ENCODE measurements at regions not wholly inside any gene's neighbourhood (a gene's known extent, or its start where the extent isn't known, plus 50 kb on each side); places are given as distances from the start of the nearest gene placed in this dataset.

DNA sequence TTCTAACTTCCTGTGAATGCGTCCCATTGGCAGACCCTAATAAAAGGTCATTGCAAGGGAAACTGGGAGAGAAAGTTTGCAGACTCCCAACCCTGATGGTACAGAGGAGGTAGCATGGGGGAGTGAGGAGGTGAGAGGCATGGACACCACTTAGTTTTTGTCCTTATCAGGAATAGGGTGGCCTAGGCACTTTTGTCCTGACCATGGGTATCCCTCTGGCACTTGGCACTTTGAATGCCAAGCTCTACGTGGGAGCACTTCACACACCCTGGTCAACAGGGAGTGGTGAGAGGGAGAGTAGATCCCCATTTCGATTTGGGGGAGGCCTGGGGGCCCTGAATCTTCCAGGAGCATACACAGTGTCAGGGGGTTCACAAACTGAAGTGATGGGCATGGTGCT, 75.6 kb upstream of the SH3PXD2B start:
- TF ChIP-seq, protein P1, sequence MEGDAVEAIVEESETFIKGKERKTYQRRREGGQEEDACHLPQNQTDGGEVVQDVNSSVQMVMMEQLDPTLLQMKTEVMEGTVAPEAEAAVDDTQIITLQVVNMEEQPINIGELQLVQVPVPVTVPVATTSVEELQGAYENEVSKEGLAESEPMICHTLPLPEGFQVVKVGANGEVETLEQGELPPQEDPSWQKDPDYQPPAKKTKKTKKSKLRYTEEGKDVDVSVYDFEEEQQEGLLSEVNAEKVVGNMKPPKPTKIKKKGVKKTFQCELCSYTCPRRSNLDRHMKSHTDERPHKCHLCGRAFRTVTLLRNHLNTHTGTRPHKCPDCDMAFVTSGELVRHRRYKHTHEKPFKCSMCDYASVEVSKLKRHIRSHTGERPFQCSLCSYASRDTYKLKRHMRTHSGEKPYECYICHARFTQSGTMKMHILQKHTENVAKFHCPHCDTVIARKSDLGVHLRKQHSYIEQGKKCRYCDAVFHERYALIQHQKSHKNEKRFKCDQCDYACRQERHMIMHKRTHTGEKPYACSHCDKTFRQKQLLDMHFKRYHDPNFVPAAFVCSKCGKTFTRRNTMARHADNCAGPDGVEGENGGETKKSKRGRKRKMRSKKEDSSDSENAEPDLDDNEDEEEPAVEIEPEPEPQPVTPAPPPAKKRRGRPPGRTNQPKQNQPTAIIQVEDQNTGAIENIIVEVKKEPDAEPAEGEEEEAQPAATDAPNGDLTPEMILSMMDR (conservative IDR thresholded peaks at IDR 0.05; ENCODE audit: low read depth, low read length): no peak
- DNase-seq (ENCODE audit: low read depth): no peak
- no peak overlapping the region for H3K4me3 ChIP-seq (ENCODE audit: low read length)

DNA sequence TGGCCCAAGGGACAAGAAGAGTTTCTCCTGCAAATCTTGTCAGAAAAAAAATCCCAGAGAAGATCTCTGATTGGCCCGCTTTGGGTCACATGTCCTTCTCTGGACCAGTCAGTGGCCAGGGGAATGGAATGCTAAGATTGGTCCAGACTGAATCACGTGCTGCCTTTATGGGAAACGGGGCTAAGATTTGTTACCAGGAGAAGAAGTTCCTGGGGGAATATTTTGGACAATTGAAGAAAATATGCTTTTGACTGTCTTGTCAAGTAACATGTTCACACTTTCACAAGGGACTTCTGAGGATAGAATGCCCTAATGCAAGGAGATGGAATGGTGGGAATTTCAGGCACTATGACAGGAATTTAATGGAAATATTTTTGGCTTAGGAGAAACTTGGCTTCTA, 74.1 kb upstream of the SH3PXD2B start:
- TF ChIP-seq, protein P1 (conservative IDR thresholded peaks at IDR 0.05; ENCODE audit: low read depth, low read length): no peak

DNA sequence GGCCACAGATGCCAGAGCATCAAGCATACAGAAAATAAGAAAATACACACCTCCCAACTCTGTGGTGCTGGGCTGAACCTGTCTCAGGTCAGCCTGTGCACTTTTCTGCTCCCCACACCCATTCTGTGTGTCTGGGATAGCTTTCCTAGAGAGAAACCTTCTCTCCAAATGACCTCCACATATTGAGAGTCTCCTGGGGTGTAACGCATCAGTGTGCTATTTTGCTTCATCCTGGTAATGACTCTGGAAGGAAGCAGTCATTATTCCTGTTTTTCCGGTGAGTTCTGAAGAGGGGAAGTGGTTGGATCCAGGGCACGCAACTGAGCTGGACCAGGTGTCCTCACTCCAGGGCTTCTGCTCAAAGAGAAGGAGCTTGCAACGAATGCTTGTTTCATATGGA, 73.2 kb upstream of the SH3PXD2B start:
- DNase-seq (ENCODE audit: low read depth): no peak
- TF ChIP-seq, protein P1 (conservative IDR thresholded peaks at IDR 0.05; ENCODE audit: low read depth, low read length): no peak
- no peak overlapping the region for H3K4me3 ChIP-seq (ENCODE audit: low read length)

More for the DNA sequence above, 74.1 kb upstream of the SH3PXD2B start:
- DNase-seq (ENCODE audit: low read depth): no peak
- H3K4me3 ChIP-seq (ENCODE audit: low read length): no peak overlapping the region

DNA sequence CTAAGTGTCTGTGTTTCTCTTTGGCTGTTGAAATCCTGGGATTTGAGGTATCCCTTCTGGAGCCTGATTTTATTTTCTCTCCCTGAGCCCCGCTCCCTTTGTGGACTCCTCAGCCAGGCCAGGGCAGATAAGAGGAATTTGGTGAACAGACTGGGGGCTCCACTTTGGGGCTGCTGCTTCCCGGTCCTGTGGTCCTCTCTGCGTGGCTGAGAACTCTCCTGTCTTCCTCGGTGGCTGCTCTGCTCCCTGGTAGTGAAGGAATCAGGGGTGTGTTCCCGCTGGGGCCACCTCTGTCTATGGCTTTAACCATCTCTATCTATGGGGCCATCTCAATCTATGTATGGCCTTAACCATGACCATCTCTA, 71.7 kb upstream of the SH3PXD2B start:
- no peak overlapping the region for H3K4me3 ChIP-seq (ENCODE audit: low read length)
- DNase-seq (ENCODE audit: low read depth): no peak
- TF ChIP-seq, protein P1 (conservative IDR thresholded peaks at IDR 0.05; ENCODE audit: low read depth, low read length): no peak

DNA sequence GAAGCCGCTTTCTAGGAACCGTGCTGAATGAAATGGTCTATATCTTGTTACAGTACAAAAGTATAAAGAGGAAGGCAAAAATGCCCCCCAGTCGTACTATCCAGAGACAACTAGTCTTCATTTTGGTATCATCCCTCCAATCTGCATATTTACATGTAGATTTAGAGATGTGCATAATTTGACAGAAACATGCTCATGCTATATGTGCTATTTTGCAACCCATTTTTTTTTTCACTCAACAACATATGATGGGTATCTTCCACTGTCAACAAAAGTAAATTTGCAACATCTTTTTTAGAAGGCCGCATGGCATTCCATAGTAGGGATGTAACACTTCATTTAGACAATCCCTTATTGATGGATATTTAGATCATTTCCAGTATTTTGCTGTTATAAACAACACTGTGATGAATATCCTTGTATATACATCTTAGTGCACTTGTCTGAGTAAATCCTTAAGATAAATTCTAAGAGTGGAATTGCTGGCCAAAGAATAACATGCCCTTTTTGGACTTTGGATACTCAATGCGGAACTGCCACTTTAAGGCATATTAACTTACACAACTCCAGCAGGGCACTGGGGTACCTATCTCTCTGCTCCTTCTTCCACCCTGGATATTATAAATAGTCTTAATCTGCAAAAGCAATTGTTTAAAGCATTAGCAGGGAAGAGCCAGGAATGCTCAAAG, 71.1 kb upstream of the SH3PXD2B start:
- TF ChIP-seq, protein P1 (conservative IDR thresholded peaks at IDR 0.05; ENCODE audit: low read depth, low read length): no peak
- no peak overlapping the region for H3K4me3 ChIP-seq (ENCODE audit: low read length)
- no peak for DNase-seq (ENCODE audit: low read depth)

DNA sequence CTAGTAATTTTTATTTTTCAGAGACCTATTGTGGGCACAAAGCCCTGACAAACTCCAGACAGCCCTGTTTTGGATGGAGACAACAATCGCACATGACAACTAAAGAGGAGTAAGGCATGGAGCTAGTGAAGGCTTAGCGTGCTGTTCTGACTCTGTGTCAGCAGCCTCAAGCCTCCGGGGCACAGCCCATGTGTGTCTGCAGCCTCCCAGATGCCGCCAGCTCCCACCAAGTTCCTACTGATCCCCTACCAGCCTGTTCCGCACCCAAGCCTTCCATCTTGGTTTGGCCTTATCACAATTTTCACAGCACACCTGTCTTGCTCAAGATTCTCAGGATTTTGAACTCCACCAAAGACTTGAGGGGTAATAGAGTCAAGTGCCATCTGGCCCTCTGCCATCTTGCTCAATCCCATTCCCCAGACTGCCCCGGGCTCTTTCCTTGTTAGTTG, 70.3 kb upstream of the SH3PXD2B start:
- no peak for DNase-seq (ENCODE audit: low read depth)

More for the DNA sequence above, 70.3 kb upstream of the SH3PXD2B start:
- no peak overlapping the region for H3K4me3 ChIP-seq (ENCODE audit: low read length)
- TF ChIP-seq, protein P1 (conservative IDR thresholded peaks at IDR 0.05; ENCODE audit: low read depth, low read length): no peak
